DOHH2 (cell line): ENCODE measurements at regions not wholly inside any gene's neighbourhood (a gene's known extent, or its start where the extent isn't known, plus 50 kb on each side); places are given as distances from the start of the nearest gene placed in this dataset.

Experiments used
- H3F3A ChIP-seq: fragments of 200-600 bp; sonication (generic), shearing (Covaris generic); 2 replicates; pipeline ENCODE4 v1.6.0; 2016; ENCODE audit warnings: antibody characterized with exemption, mild to moderate bottlenecking; ENCODE audit not compliant: control insufficient read depth, insufficient read depth
- H3K27ac ChIP-seq: fragments of 200-600 bp; sonication (generic); 2 replicates; pipeline ENCODE4 v1.5.1; 2014; ENCODE audit warnings: low read depth, mild to moderate bottlenecking, low read length, moderate library complexity
- H3K27me3 ChIP-seq: fragments of 200-600 bp; sonication (generic); 2 replicates; pipeline ENCODE4 v1.6.1; 2014; ENCODE audit warnings: mild to moderate bottlenecking, low read length, mixed read lengths; ENCODE audit not compliant: control insufficient read depth
- H3K36me3 ChIP-seq: fragments of 200-600 bp; sonication (generic); 2 replicates; pipeline ENCODE4 v1.6.1; 2014; ENCODE audit warnings: mild to moderate bottlenecking, low read length, moderate library complexity, mixed read lengths; ENCODE audit not compliant: control insufficient read depth
- H3K4me1 ChIP-seq: fragments of 200-600 bp; sonication (generic); 2 replicates; pipeline ENCODE4 v1.6.1; 2014; ENCODE audit warnings: mild to moderate bottlenecking, low read length, mixed read lengths; ENCODE audit not compliant: control insufficient read depth
- H3K4me2 ChIP-seq: fragments of 200-600 bp; sonication (generic); 2 replicates; pipeline ENCODE4 v1.6.0; 2014; ENCODE audit warnings: mild to moderate bottlenecking, low read length, moderate library complexity
- H3K4me3 ChIP-seq: fragments of 200-600 bp; sonication (generic); 2 replicates; pipeline ENCODE4 v1.5.1; 2014; ENCODE audit warnings: mild to moderate bottlenecking, low read length, mixed read lengths
- H3K79me2 ChIP-seq: fragments of 200-600 bp; sonication (generic); 2 replicates; pipeline ENCODE4 v1.6.1; 2014; ENCODE audit warnings: mild to moderate bottlenecking, low read length, mixed read lengths; ENCODE audit not compliant: control insufficient read depth
- H3K9me2 ChIP-seq: fragments of 200-600 bp; sonication (generic); replicated peaks from 2 replicates; pipeline ENCODE4 v1.6.1; 2014; ENCODE audit warnings: mild to moderate bottlenecking, low read length, mixed read lengths; ENCODE audit not compliant: control insufficient read depth
- H3K9me3 ChIP-seq: fragments of 200-600 bp; sonication (generic); 2 replicates; pipeline ENCODE4 v1.6.1; 2014; ENCODE audit warnings: antibody characterized with exemption, low read length, mixed read lengths; ENCODE audit not compliant: control insufficient read depth, insufficient read depth
- H4K20me1 ChIP-seq: fragments of 200-600 bp; sonication (generic); 2 replicates; pipeline ENCODE4 v1.6.0; 2014; ENCODE audit warnings: low read depth, mild to moderate bottlenecking, antibody characterized with exemption, low read length, moderate library complexity; ENCODE audit not compliant: control insufficient read depth, insufficient read depth
- CTCF ChIP-seq: fragments of 200-600 bp; sonication (generic); IDR thresholded peaks from one replicate; pipeline ENCODE4 v1.5.1; 2014; ENCODE audit warnings: antibody characterized with exemption, mild to moderate bottlenecking, low read depth, low read length; ENCODE audit not compliant: poor library complexity, severe bottlenecking
- EZH2phosphoT487 ChIP-seq: fragments of 200-600 bp; sonication (generic); IDR thresholded peaks from 2 replicates; pipeline ENCODE4 v1.6.1; 2017; ENCODE audit warnings: borderline replicate concordance, mild to moderate bottlenecking, antibody characterized with exemption, low read length, moderate library complexity, mixed read lengths

GRCh38 chr7:155191901-155192478, 105.7 kb upstream of the INSIG1 start:
- no peaks in the 10 kb centered on the region for H3K27me3 ChIP-seq
- no peaks in the 10 kb centered on the region for H3K9me2 ChIP-seq
- peaks cover 19% of the 10 kb centered on the region for H3K4me1 ChIP-seq
- H3K4me3 ChIP-seq, result no peak overlapping the region
- no peaks in the 10 kb centered on the region for H3K79me2 ChIP-seq
- no peak overlapping the region for H3K4me2 ChIP-seq
- peaks cover 23% of the 10 kb centered on the region; the same call in 1 of the 2 replicates for H3K9me3 ChIP-seq
- no peaks in the 10 kb centered on the region for H3F3A ChIP-seq
- no peaks in the 10 kb centered on the region for H3K36me3 ChIP-seq
- no peak overlapping the region for H3K27ac ChIP-seq
- no peaks in the 10 kb centered on the region for H4K20me1 ChIP-seq
- TF ChIP-seq CTCF, result no peak
- TF ChIP-seq EZH2phosphoT487, result no peak

- peaks cover 19% of the 10 kb centered on the region for H3K4me1 ChIP-seq
- no peak overlapping the region for H3K27ac ChIP-seq
- no peaks in the 10 kb centered on the region for H3F3A ChIP-seq
- H4K20me1 ChIP-seq, result no peaks in the 10 kb centered on the region
- TF ChIP-seq EZH2phosphoT487 (no peak), CTCF (no peak)
- H3K9me2 ChIP-seq, result no peaks in the 10 kb centered on the region
- no peaks in the 10 kb centered on the region for H3K27me3 ChIP-seq
- H3K4me3 ChIP-seq, result no peak overlapping the region
- H3K4me2 ChIP-seq, result no peak overlapping the region
- H3K79me2 ChIP-seq, result no peaks in the 10 kb centered on the region
- peaks cover 18% of the 10 kb centered on the region; the same call in 1 of the 2 replicates for H3K9me3 ChIP-seq
- no peaks in the 10 kb centered on the region for H3K36me3 ChIP-seq
Observed at GRCh38 chr7:155192961-155193640, 104.6 kb upstream of the INSIG1 start.

- H4K20me1 ChIP-seq, result no peaks in the 10 kb centered on the region
- no peaks in the 10 kb centered on the region for H3K9me2 ChIP-seq
- no peak overlapping the region for H3K4me2 ChIP-seq
- no peaks in the 10 kb centered on the region for H3K36me3 ChIP-seq
- no peaks in the 10 kb centered on the region for H3F3A ChIP-seq
- TF ChIP-seq CTCF, result no peak
- no peak for TF ChIP-seq EZH2phosphoT487
- no peak overlapping the region for H3K4me3 ChIP-seq
- no peaks in the 10 kb centered on the region for H3K79me2 ChIP-seq
- no peaks in the 10 kb centered on the region for H3K27me3 ChIP-seq
- H3K27ac ChIP-seq, result no peak overlapping the region
- H3K9me3 ChIP-seq, result peaks cover 18% of the 10 kb centered on the region; the same call in 1 of the 2 replicates
- peaks cover 14% of the 10 kb centered on the region for H3K4me1 ChIP-seq
Observed at GRCh38 chr7:155193716-155194115, 104.0 kb upstream of the INSIG1 start.
